Stimulated activated CD8-positive, alpha-beta memory T cell treated with anti-CD3 and anti-CD28 coated beads, Interleukin-12 subunit alpha, Interleukin-12 subunit beta, amount 100 ng/mL, for 4 hours (primary cell): ENCODE measurements at regions not wholly inside any gene's neighbourhood (a gene's known extent, or its start where the extent isn't known, plus 50 kb on each side); places are given as distances from the start of the nearest gene placed in this dataset.
"Not testable (repeated sequence)": the region's sequence is repeated elsewhere in the genome, so short reads cannot be mapped to it uniquely, and the experiment has no call there.

Source experiments
- DNase-seq: peaks from one replicate; pipeline ENCODE4 v3.0.0-alpha.2; 2020; ENCODE audit warnings: low read depth

- no peak for DNase-seq
Measured at GRCh38 chr2:80987466-80987865, 682.9 kb upstream of the LRRTM1 start.

- DNase-seq = no peak
Measured at GRCh38 chr2:80969900-80970299, 665.3 kb upstream of the LRRTM1 start.

GRCh38 chr2:80968450-80968849 is 663.9 kb upstream of the LRRTM1 start:
- no peak for DNase-seq

- DNase-seq = no peak
Measured at GRCh38 chr2:80947601-80948130, 643.1 kb upstream of the LRRTM1 start.

GRCh38 chr2:80943487-80943886 is 638.9 kb upstream of the LRRTM1 start:
- no peak for DNase-seq

- DNase-seq = no peak
Measured at GRCh38 chr2:80942766-80943165, 638.2 kb upstream of the LRRTM1 start.

GRCh38 chr2:80938463-80938862 is 633.9 kb upstream of the LRRTM1 start:
- DNase-seq = no peak

- not testable (repeated sequence) for DNase-seq
Measured at GRCh38 chr2:80931820-80932219, 627.3 kb upstream of the LRRTM1 start.

GRCh38 chr2:80930777-80931176 is 626.2 kb upstream of the LRRTM1 start:
- no peak for DNase-seq

GRCh38 chr2:80926168-80926567 is 621.6 kb upstream of the LRRTM1 start:
- no peak for DNase-seq

GRCh38 chr2:80896576-80896975 is 592.0 kb upstream of the LRRTM1 start:
- DNase-seq = no peak

GRCh38 chr2:80894486-80894885 is 589.9 kb upstream of the LRRTM1 start:
- no peak for DNase-seq

GRCh38 chr2:80893711-80894110 is 589.2 kb upstream of the LRRTM1 start:
- no peak for DNase-seq

GRCh38 chr2:80889009-80889408 is 584.5 kb upstream of the LRRTM1 start:
- DNase-seq = no peak

- no peak for DNase-seq
Measured at GRCh38 chr2:80887841-80888378, 583.4 kb upstream of the LRRTM1 start.

- DNase-seq = no peak
Measured at GRCh38 chr2:80874374-80874773, 569.8 kb upstream of the LRRTM1 start.

- no peak for DNase-seq
Measured at GRCh38 chr2:80869858-80870438, 565.4 kb upstream of the LRRTM1 start.

- no peak for DNase-seq
Measured at GRCh38 chr2:80863147-80863714, 558.7 kb upstream of the LRRTM1 start.

- no peak for DNase-seq
Measured at GRCh38 chr2:80858965-80859364, 554.4 kb upstream of the LRRTM1 start.

- DNase-seq = no peak
Measured at GRCh38 chr2:80856227-80856626, 551.7 kb upstream of the LRRTM1 start.

GRCh38 chr2:80854831-80855230 is 550.3 kb upstream of the LRRTM1 start:
- DNase-seq = no peak

GRCh38 chr2:80852808-80853139 is 548.2 kb upstream of the LRRTM1 start:
- DNase-seq = no peak

GRCh38 chr2:80852079-80852807 is 547.7 kb upstream of the LRRTM1 start:
- no peak for DNase-seq
